Chondrocyte (in vitro differentiated cells): ENCODE measurements at regions not wholly inside any gene's neighbourhood (a gene's known extent, or its start where the extent isn't known, plus 50 kb on each side); places are given as distances from the start of the nearest gene placed in this dataset.
A peak's percentile ranks its signal among the peaks of the same experiment; 100 is the strongest.
"Not testable (repeated sequence)": the region's sequence is repeated elsewhere in the genome, so short reads cannot be mapped to it uniquely, and the experiment has no call there.

ENCODE experiments used
- DNase-seq: peaks from one replicate; pipeline ENCODE4 v3.0.0; 2021; ENCODE audit warnings: mixed read lengths, low spot score
- H3K27ac Mint-ChIP-seq: one replicate; pipeline ENCODE4 v1.8.0; 2021; ENCODE audit warnings: mild to moderate bottlenecking, moderate library complexity, mixed read lengths; ENCODE audit not compliant: unreplicated experiment
- H3K27me3 Mint-ChIP-seq: 2 replicates; pipeline ENCODE4 v1.8.0; 2021; ENCODE audit warnings: low read depth, mixed read lengths
- H3K36me3 Mint-ChIP-seq: 2 replicates; pipeline ENCODE4 v1.8.0; 2021; ENCODE audit warnings: low read depth, mixed read lengths
- H3K4me1 Mint-ChIP-seq: 2 replicates; pipeline ENCODE4 v1.8.0; 2021; ENCODE audit warnings: low read depth, mild to moderate bottlenecking, mixed read lengths
- H3K4me3 Mint-ChIP-seq: one replicate; pipeline ENCODE4 v1.8.0; 2021; ENCODE audit warnings: mild to moderate bottlenecking, moderate library complexity, mixed read lengths; ENCODE audit not compliant: unreplicated experiment
- H3K9me3 Mint-ChIP-seq: 2 replicates; pipeline ENCODE4 v1.8.0; 2021; ENCODE audit warnings: low read depth, mixed read lengths
- TF ChIP-seq, protein P1 (sequence below): fragments of 200-600 bp; sonication (generic); IDR thresholded peaks from 2 replicates; pipeline ENCODE4 v1.5.0; 2021; ENCODE audit warnings: antibody characterized with exemption, mild to moderate bottlenecking, moderate library complexity

DNA sequence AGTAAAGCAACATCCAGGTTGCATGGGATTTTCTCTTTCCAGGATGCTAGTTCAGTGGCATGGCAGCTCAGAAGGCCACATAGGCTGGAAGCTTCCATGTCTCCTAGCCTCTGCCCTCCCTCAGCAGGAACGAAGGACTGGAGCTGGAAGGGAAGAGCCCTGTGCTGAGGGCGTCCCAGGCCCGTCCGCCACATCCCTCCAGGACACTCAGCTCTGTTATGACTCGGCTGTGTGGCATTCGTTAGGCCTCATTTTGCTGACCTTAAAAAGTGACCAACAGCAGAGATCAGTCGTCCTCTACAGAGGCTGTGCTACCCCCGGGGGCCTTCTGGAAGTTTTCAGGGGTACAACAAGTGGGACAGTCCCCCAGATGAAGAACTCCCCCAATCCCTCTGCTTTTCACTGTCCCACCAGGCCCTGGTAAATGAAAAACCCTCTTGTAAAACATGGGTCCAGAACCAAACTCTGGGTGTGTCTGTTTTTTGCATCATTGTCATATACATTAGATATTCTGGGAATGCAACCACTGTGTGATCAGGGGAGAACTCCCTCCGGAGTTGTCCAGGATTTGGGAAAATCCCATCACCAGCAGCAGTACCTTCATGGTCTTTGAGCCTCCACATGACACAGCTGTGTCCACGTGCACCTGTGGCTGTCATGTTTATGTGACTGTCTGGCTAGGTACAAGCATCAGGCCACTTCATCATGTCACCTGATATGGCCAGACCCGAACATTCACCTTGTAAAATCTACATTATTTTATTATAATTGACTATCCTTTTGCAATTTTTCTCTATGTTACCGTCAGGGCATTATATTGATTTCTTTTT, 149.9 kb downstream of the OR4M2 start:
- H3K27ac Mint-ChIP-seq: no peak overlapping the region
- H3K36me3 Mint-ChIP-seq: no peaks in the 10 kb centered on the region
- H3K27me3 Mint-ChIP-seq: no peaks in the 10 kb centered on the region
- no peak overlapping the region for H3K4me3 Mint-ChIP-seq
- TF ChIP-seq, protein P1, sequence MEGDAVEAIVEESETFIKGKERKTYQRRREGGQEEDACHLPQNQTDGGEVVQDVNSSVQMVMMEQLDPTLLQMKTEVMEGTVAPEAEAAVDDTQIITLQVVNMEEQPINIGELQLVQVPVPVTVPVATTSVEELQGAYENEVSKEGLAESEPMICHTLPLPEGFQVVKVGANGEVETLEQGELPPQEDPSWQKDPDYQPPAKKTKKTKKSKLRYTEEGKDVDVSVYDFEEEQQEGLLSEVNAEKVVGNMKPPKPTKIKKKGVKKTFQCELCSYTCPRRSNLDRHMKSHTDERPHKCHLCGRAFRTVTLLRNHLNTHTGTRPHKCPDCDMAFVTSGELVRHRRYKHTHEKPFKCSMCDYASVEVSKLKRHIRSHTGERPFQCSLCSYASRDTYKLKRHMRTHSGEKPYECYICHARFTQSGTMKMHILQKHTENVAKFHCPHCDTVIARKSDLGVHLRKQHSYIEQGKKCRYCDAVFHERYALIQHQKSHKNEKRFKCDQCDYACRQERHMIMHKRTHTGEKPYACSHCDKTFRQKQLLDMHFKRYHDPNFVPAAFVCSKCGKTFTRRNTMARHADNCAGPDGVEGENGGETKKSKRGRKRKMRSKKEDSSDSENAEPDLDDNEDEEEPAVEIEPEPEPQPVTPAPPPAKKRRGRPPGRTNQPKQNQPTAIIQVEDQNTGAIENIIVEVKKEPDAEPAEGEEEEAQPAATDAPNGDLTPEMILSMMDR: no peak
- no peaks in the 10 kb centered on the region for H3K4me1 Mint-ChIP-seq
- H3K9me3 Mint-ChIP-seq: peaks cover 68% of the 10 kb centered on the region
- DNase-seq: no peak

DNA sequence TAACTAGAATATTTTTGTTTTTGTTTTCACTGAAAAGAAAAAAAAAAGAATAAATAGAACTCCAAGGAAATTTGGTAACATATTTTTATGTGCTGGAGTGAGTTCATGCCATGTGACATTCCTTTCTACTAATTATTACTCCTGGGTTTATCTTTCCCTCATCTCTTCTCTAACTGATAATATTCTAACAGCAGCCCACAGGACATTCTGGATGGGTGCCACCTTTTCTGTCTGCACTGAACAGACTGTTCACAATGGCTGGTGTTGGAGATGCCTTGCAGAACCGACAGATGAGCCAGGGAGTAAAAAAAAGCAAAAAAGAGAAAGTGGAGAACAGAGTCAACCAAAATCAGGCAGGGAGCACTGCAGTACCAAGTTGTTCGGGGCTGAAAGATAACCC, 151.3 kb downstream of the OR4M2 start:
- no peaks in the 10 kb centered on the region for H3K36me3 Mint-ChIP-seq
- no peak overlapping the region for H3K27ac Mint-ChIP-seq

GRCh38 chr15:22232675-22233074, 152.3 kb downstream of the OR4M2 start:
- Mint-ChIP-seq H3K27me3 (no peaks in the 10 kb centered on the region), H3K36me3 (no peaks in the 10 kb centered on the region), H3K4me1 (no peaks in the 10 kb centered on the region), H3K27ac (no peak overlapping the region), H3K9me3 (peaks cover 65% of the 10 kb centered on the region), H3K4me3 (no peak overlapping the region)
- TF ChIP-seq, protein P1: no peak
- peak; percentile 18 for DNase-seq

More for the DNA sequence above, 151.3 kb downstream of the OR4M2 start:
- no peak for DNase-seq
- Mint-ChIP-seq H3K27me3 (no peaks in the 10 kb centered on the region), H3K4me3 (no peak overlapping the region), H3K9me3 (peaks cover 65% of the 10 kb centered on the region), H3K4me1 (no peaks in the 10 kb centered on the region)
- TF ChIP-seq, protein P1: no peak

- not testable (repeated sequence) for H3K4me1 Mint-ChIP-seq, H3K27me3 Mint-ChIP-seq, H3K36me3 Mint-ChIP-seq, H3K4me3 Mint-ChIP-seq, H3K27ac Mint-ChIP-seq
- peak; percentile 71 for DNase-seq
- peaks cover 56% of the 10 kb centered on the region for H3K9me3 Mint-ChIP-seq
Observed at GRCh38 chr15:22235261-22235930, 155.1 kb downstream of the OR4M2 start.

DNA sequence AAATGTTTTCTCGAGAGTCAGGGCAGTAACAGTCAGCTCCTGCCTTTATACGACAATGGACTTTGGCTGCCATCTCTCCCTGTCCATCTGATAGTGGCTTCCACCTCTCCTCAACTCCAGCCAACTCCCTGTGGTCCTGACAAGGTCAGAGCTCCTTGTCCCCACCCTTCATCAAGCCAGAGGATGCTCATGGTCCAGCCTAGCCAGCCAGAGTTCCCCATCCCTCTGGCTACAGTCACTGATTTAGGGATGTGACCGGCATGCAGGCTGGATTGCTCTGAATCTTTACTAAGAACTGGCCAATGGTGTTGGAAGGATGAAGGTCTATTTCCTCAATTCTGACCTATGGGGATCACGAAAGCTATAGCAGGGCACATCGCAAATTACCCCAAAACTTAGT, 156.1 kb downstream of the OR4M2 start:
- Mint-ChIP-seq H3K4me1 (no peaks in the 10 kb centered on the region), H3K27me3 (no peaks in the 10 kb centered on the region), H3K9me3 (peaks cover 56% of the 10 kb centered on the region), H3K27ac (no peak overlapping the region), H3K36me3 (no peaks in the 10 kb centered on the region), H3K4me3 (no peak overlapping the region)
- DNase-seq: peak; percentile 71
- TF ChIP-seq, protein P1: no peak
